Ectodermal cell (in vitro differentiated cells): ENCODE measurements at regions not wholly inside any gene's neighbourhood (a gene's known extent, or its start where the extent isn't known, plus 50 kb on each side); places are given as distances from the start of the nearest gene placed in this dataset.

Experiments
- H3K27ac ChIP-seq: 2 replicates; pipeline ENCODE4 v1.7.0; 2013; ENCODE audit warnings: mild to moderate bottlenecking, low read depth, low read length; ENCODE audit not compliant: insufficient read depth, poor library complexity, severe bottlenecking
- H3K27me3 ChIP-seq: 2 replicates; pipeline ENCODE4 v1.7.0; 2013; ENCODE audit warnings: mild to moderate bottlenecking, low read length; ENCODE audit not compliant: insufficient read depth, control insufficient read depth, poor library complexity, severe bottlenecking
- H3K36me3 ChIP-seq: one replicate; pipeline ENCODE4 v1.7.0; 2013; ENCODE audit warnings: low read length; ENCODE audit not compliant: control insufficient read depth, insufficient read depth
- H3K4me1 ChIP-seq: one replicate; pipeline ENCODE4 v1.7.0; 2013; ENCODE audit warnings: low read length; ENCODE audit not compliant: control insufficient read depth, insufficient read depth
- H3K4me3 ChIP-seq: 2 replicates; pipeline ENCODE4 v1.7.0; 2013; ENCODE audit warnings: low read depth, low read length, control low read depth; ENCODE audit not compliant: insufficient read depth
- H3K9me3 ChIP-seq: 2 replicates; pipeline ENCODE4 v1.7.0; 2013; ENCODE audit warnings: mild to moderate bottlenecking, low read length, moderate library complexity; ENCODE audit not compliant: control insufficient read depth
- WGBS, 2 experiments: methylation state at CpG; one replicate each; pipeline ENCODE4 v1.1.7; 2013; ENCODE audit warnings: missing lambda C conversion rate in 2 of 2; 5-methylcytosine and 5-hydroxymethylcytosine counted together

DNA sequence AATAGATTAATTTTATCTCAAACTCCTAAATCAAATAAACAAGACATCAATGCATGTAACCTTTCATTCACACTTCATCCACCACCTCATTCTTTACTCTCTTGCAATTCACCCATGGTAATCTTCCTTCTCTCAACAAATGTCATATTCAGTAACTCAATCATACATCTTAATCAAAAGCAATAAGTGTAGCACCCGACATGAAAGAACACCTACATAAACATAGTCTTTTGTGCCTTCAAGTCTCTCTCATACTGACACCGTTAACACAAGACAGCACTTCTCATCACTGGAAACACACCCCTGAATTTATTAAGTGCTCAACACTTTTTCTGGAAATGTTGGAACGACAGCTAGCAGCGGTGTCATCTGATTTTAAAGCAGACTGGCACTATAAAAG, 225.9 kb downstream of the TTLL7 start:
- no peaks in the 10 kb centered on the region for H3K27me3 ChIP-seq
- H3K27ac ChIP-seq, result no peak overlapping the region
- H3K9me3 ChIP-seq, result no peaks in the 10 kb centered on the region
- no peak overlapping the region for H3K4me3 ChIP-seq
- WGBS, 2 experiments, result 93 to 94% methylated on average over 4 of the region's 4 CpGs
- H3K36me3 ChIP-seq, result no peaks in the 10 kb centered on the region
- peaks cover 18% of the 10 kb centered on the region for H3K4me1 ChIP-seq

DNA sequence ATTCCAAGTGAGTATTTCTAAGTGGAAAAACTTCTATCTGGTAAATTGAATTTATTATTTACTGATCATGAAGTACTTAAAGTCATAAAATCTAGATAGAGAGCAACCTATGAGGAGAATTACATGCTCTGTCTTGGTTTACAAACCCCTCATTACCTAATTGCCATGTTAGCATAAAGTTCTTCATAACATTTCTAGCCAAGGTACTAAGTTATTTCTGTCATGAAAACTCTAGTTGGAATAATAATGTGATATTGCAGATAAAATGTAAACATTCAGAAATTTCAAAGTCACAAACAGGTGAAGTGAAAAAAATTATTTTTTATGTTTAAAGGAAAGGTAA, 228.6 kb downstream of the TTLL7 start:
- Histone ChIP-seq H3K27me3 (no peaks in the 10 kb centered on the region), H3K4me3 (no peak overlapping the region), H3K9me3 (no peaks in the 10 kb centered on the region), H3K27ac (no peak overlapping the region), H3K36me3 (no peaks in the 10 kb centered on the region), H3K4me1 (peaks cover 6% of the 10 kb centered on the region)

DNA sequence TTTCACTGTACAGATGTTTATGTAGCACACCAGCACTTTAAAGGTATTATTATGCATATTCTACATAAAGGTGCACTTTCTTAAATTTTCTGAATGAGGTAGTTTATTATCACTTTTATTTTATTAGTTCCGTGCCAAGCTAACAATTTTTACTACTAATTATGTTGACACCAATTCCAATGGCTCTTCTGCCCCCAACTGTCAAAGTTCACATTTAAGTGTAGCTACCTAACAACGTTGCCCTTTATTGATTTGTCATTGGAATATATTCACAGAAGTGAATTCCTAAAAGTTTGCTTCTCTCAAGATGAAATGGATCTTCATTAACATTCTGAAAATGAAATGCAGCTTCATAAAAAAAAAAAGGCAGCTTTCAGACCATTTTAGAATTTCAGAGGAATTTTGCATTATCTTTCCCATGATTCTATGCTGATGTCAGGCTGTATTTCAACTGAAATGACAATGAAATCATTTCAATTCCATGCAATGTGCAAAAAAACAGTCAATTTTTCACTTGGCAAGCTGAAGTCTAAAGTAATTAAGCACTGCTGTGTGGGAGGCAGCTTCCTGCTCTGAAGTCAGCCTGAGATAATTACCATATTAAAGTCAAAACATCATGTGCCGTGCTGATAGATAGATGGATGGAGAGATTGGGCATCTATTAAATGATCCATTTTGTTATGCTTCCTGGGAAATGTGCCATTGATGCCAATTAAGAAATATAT, 229.2 kb downstream of the TTLL7 start:
- WGBS, 2 experiments, result 66 to 82% methylated on average over 2 to 3 of the region's 3 CpGs
- no peak overlapping the region for H3K4me3 ChIP-seq

DNA sequence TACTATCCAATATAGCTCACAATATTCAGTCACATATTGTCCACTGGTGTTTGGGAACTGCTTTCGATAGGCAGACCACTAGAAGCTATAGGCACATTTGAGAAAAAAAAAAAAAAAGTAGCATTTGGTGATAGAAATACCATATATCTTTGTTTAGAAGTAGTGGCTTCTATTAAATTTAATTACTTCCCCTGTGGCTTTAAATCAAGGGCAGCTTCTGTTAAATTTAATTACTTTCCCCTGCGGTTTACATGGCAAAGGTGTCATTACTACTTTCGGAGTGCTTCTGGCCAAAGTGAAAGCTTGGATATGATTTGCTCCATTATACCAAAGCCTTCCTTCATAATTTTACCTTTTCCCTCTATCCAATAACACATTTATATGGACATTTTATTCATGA, 229.9 kb downstream of the TTLL7 start:
- H3K27ac ChIP-seq, result no peak overlapping the region

More for the DNA sequence above, 229.2 kb downstream of the TTLL7 start:
- H3K27ac ChIP-seq, result no peak overlapping the region
- no peaks in the 10 kb centered on the region for H3K27me3 ChIP-seq
- H3K36me3 ChIP-seq, result no peaks in the 10 kb centered on the region
- no peaks in the 10 kb centered on the region for H3K9me3 ChIP-seq
- peaks cover 6% of the 10 kb centered on the region for H3K4me1 ChIP-seq

DNA sequence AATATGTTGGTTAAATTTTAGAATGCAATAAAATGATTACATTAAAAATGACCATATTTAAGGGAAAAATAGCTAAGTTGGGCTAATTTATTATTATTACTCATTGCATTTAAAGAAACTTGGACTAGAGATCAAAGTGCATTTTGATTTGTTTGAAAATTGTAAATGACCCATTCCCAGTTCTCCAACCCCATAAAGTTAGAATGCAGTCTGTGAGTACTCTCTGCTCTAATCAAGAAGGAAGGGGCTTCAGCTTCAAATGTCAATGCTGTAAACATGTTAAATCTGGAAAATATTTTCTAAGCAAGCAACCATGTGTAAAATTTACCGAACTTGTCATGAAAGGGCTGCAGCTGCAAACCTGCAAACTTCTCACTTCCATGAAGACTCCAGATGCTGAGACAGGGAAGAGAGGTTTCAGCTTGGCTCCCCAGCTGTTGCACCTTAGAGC, 232.7 kb downstream of the TTLL7 start:
- 90 to 100% methylated on average over 1 of the region's 1 CpG for WGBS, 2 experiments

More for the DNA sequence above, 229.9 kb downstream of the TTLL7 start:
- Histone ChIP-seq H3K27me3 (no peaks in the 10 kb centered on the region), H3K9me3 (no peaks in the 10 kb centered on the region), H3K4me3 (no peak overlapping the region), H3K4me1 (peaks cover 12% of the 10 kb centered on the region), H3K36me3 (no peaks in the 10 kb centered on the region)
- 97 to 98% methylated on average over 2 to 3 of the region's 3 CpGs for WGBS, 2 experiments

DNA sequence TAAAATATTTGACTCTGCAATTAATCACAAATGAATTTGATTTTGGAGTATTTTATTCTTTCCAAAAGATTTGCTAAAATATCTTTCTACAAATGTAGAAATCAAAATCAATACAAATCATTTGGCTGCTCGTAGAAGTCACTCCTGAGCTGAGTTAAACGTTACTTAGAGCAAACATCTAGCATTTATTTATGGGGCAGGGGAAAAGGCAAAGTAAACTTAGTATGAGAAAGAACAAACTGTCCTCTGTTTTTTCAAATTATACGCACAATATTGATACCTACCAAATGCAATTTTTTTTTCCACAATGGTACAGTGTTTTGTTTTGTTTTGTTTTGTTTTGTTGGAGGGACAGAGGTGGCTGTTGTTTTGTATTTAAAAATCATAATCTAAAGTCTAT, 233.8 kb downstream of the TTLL7 start:
- WGBS, 2 experiments, result 87% methylated on average over 2 of the region's 3 CpGs; no CpG with 5 or more reads in 1 of the 2 experiments

More for the DNA sequence above, 232.7 kb downstream of the TTLL7 start:
- H3K27ac ChIP-seq, result no peak overlapping the region
- H3K27me3 ChIP-seq, result no peaks in the 10 kb centered on the region
- H3K4me3 ChIP-seq, result no peak overlapping the region
- no peaks in the 10 kb centered on the region for H3K36me3 ChIP-seq
- no peaks in the 10 kb centered on the region for H3K9me3 ChIP-seq
- peaks cover 28% of the 10 kb centered on the region for H3K4me1 ChIP-seq

DNA sequence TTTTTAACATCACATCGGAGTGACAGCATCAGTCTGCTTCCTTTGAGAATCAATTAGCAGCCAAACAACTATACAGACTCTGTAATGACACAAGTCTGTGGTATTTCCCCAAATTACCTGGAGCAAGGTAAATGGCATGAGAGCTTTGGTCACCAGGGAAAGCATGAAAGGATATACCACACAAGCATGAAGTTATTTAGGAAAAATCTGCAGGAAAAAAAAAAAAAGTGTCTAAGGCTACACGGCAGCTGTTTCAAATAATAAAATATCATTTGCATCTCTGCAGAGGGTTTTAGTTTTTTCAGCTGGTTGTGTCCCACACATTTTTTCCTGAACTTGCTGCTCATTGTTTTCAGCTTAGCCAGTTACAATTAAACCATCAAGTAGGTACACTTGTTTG, 234.7 kb downstream of the TTLL7 start:
- peaks cover 37% of the 10 kb centered on the region for H3K4me1 ChIP-seq
- H3K27ac ChIP-seq, result no peak overlapping the region
- H3K27me3 ChIP-seq, result no peaks in the 10 kb centered on the region
- no peaks in the 10 kb centered on the region for H3K36me3 ChIP-seq
- WGBS, 2 experiments, result 82% methylated on average over 2 of the region's 2 CpGs
- H3K4me3 ChIP-seq, result no peak overlapping the region
- H3K9me3 ChIP-seq, result no peaks in the 10 kb centered on the region

More for the DNA sequence above, 233.8 kb downstream of the TTLL7 start:
- Histone ChIP-seq H3K36me3 (no peaks in the 10 kb centered on the region), H3K27me3 (no peaks in the 10 kb centered on the region), H3K4me3 (no peak overlapping the region), H3K9me3 (no peaks in the 10 kb centered on the region), H3K27ac (no peak overlapping the region), H3K4me1 (peaks cover 39% of the 10 kb centered on the region)

DNA sequence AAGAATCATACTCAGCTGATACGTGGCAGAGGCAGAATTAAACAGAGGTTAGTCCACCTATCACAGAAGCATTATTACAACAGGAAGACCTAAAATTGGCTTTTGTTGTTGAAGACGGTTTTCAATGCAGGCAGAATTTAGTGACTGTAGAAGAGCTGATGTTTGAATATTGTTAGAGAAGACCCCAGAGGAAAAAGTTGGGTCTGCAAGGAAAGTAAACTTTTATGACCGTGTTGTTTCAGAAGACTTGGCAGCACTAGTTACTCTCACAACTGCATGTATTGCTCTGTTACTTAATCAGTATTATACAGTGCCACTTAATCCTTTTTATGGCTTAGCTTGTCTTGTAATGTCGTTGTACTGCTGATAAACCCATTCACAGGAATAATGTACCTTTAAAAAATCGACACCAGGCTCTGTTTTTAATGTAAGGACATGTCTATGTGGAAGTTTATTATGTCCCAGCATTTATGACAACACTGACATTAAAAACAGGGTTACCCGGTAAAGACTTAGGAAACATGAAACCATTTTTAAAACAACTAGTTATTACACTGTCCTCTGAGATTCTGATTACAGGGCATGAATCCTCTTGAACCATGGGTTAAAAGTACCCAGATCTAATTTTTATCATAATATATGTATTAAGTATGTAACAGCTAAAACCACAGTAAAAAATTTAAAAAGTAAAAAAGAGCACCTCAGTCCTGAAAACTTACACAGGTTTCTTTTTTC, 235.4 kb downstream of the TTLL7 start:
- H3K4me3 ChIP-seq, result no peak overlapping the region
- H3K4me1 ChIP-seq, result peaks cover 37% of the 10 kb centered on the region
- no peak overlapping the region for H3K27ac ChIP-seq
- no peaks in the 10 kb centered on the region for H3K9me3 ChIP-seq
- 84 to 96% methylated on average over 4 to 6 of the region's 6 CpGs for WGBS, 2 experiments
- no peaks in the 10 kb centered on the region for H3K27me3 ChIP-seq
- H3K36me3 ChIP-seq, result no peaks in the 10 kb centered on the region

DNA sequence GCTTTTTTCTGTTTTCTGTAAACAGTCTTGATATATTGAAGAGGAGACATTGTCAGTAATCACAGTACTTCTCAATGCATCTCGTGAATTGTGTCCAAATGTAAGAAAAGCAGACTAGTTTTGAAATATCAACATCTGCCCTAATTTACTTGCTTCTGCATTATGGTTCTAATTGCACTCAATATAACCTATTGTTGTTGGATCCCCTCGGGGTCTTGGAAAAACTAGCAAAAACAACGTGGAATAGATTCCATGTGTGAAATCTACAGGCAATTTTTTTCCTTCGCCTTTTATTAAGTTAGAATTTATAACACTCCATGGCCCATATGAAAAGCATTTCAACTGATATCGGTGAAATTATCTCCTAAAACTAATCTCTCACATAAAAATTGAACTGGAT, 236.5 kb downstream of the TTLL7 start:
- 92 to 95% methylated on average over 5 of the region's 5 CpGs for WGBS, 2 experiments
- Histone ChIP-seq H3K27ac (no peak overlapping the region), H3K36me3 (no peaks in the 10 kb centered on the region), H3K27me3 (no peaks in the 10 kb centered on the region), H3K4me1 (peaks cover 37% of the 10 kb centered on the region), H3K9me3 (no peaks in the 10 kb centered on the region), H3K4me3 (no peak overlapping the region)

DNA sequence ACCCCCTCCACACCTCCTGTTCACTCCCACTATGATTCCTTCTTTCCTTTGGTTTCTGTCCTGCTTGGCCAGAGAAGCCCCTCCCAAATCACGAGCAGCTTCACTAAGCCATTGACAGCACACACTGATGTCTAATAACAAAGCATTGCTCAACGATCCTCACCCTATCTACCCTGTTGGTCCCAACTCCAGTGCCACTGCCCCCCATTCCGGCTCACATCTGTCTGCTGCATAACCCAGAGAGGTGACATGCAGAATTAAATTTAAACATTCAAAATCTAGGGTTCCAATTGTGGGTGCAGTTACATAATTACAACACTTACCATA, 236.9 kb downstream of the TTLL7 start:
- Histone ChIP-seq H3K4me3 (no peak overlapping the region), H3K27ac (peak overlapping the region; percentile 51), H3K27me3 (no peaks in the 10 kb centered on the region), H3K36me3 (no peaks in the 10 kb centered on the region), H3K4me1 (peaks cover 37% of the 10 kb centered on the region), H3K9me3 (no peaks in the 10 kb centered on the region)
- WGBS, 2 experiments, result 76 to 84% methylated on average over 3 of the region's 3 CpGs
